ENCODE measurements at regions not wholly inside any gene's neighbourhood (a gene's known extent, or its start where the extent isn't known, plus 50 kb on each side); places are given as distances from the start of the nearest gene placed in this dataset.

DNA sequence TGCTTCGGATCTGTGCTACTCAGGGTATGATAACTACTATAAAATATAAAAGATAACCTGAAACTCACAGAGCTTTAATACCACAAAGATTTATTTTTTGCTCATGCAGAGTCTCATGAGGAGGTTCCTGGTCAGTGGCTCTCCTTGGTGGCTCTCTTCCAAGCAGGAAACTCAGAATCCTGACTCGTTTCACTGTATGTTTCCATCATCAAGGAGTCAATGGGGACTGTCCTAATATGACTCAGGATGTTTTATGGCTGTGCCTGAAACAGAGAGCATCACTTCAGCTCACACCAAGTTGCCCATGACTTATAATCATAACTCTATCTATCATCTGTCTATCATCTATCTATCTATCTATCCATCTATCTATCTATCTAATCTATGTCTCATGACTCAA, 620.8 kb upstream of the NR3C2 start:
- H3K79me2 ChIP-seq (ENCODE audit: control insufficient read depth in 1 of 2, insufficient read depth in 2 of 2, low read length in 2 of 2): no peaks in the 10 kb centered on the region
- no peak overlapping the region for H3K56ac ChIP-seq (replicated peaks; ENCODE audit: insufficient read length, low read depth, low read length)

More for the DNA sequence above, 620.8 kb upstream of the NR3C2 start:
- Histone ChIP-seq H2BK15ac (ENCODE audit: low read length) (no peak overlapping the region), H3K23ac (ENCODE audit: insufficient read length) (no peak overlapping the region), H2BK20ac (ENCODE audit: low read length) (no peak overlapping the region), H3K4me3 (ENCODE audit: extremely low read depth in 1 of 4, insufficient read depth in 2 of 4, low read depth in 3 of 4, low read length in 4 of 4) (no peak overlapping the region), H3K79me1 (ENCODE audit: low read depth, low read length) (no peaks in the 10 kb centered on the region), H4K91ac (replicated peaks; ENCODE audit: insufficient read length, low read length) (no peak overlapping the region), H2BK12ac (ENCODE audit: low read depth, low read length) (no peak overlapping the region), H3K27me3 (replicated peaks in 1 of 4; ENCODE audit: control insufficient read depth in 3 of 4, extremely low read depth in 1 of 4, insufficient read depth in 3 of 4, low read length in 3 of 4) (no peaks in the 10 kb centered on the region), H2AK5ac (ENCODE audit: low read depth, low read length) (no peak overlapping the region), H2BK5ac (ENCODE audit: low read depth, low read length) (no peak overlapping the region), H3K23me2 (ENCODE audit: low read depth, low read length) (no peaks in the 10 kb centered on the region), H3K4ac (replicated peaks; ENCODE audit: insufficient read length, low read depth, low read length) (no peak overlapping the region), H3K18ac (ENCODE audit: extremely low read depth, low read length) (no peak overlapping the region), H3K9me3 (ENCODE audit: insufficient read depth in 2 of 2, low read depth in 1 of 2, low read length in 1 of 2) (no peaks in the 10 kb centered on the region; a peak in 1 of 4 replicates), H3K4me2 (ENCODE audit: insufficient read depth in 1 of 2, low read depth in 2 of 2, low read length in 2 of 2) (no peak overlapping the region), H4K20me1 (replicated peaks in 1 of 2; ENCODE audit: control insufficient read depth in 1 of 2, insufficient read depth in 2 of 2, low read length in 2 of 2) (no peaks in the 10 kb centered on the region), H4K5ac (ENCODE audit: insufficient read length, low read depth, low read length) (no peak overlapping the region), H3K4me1 (replicated peaks in 1 of 4; ENCODE audit: control insufficient read depth in 3 of 4, insufficient read depth in 4 of 4, low read length in 3 of 4) (no peaks in the 10 kb centered on the region), H4K8ac (ENCODE audit: extremely low read depth, insufficient read depth, low read length) (no peak overlapping the region), H2BK120ac (replicated peaks; ENCODE audit: low read depth, low read length) (no peak overlapping the region), H3K36me3 (ENCODE audit: control insufficient read depth in 2 of 4, insufficient read depth in 4 of 4, low read length in 3 of 4) (no peaks in the 10 kb centered on the region), H3K14ac (ENCODE audit: insufficient read length) (no peak overlapping the region), H2AFZ (ENCODE audit: low read length) (no peak overlapping the region), H3K27ac (ENCODE audit: low read depth, low read length) (no peak overlapping the region), H3K9ac (replicated peaks in 1 of 4; ENCODE audit: extremely low read depth in 1 of 4, low read depth in 3 of 4, low read length in 3 of 4) (no peak overlapping the region)
- no peak for DNase-seq (ENCODE audit: low read depth in 1 of 2, low spot score in 2 of 2)
- ChIA-PET POLR2A (ENCODE audit: partially characterized antibody) (no interaction called here), CTCF (ENCODE audit: partially characterized antibody) (no interaction called here)
- FAIRE-seq: no peak
- 98% methylated on average over 2 of the region's 2 CpGs; no CpG with 5 or more reads in 1 of the 2 experiments for WGBS, 2 experiments (ENCODE audit: extremely low coverage in 1 of 2, insufficient coverage in 1 of 2, insufficient read length in 1 of 2, insufficient replicate concordance in 2 of 2, low coverage in 1 of 2, low lambda C conversion rate in 2 of 2, missing lambda C conversion rate in 1 of 2)
- no peak for TF ChIP-seq RNF2 (IDR thresholded peaks at IDR 0.05; ENCODE audit: borderline replicate concordance, low read depth, low read length, missing control alignments, poor library complexity, severe bottlenecking)
- no peak for TF ChIP-seq BCL11A (IDR thresholded peaks at IDR 0.05; ENCODE audit: low read depth in 2 of 2, low read length in 2 of 2)
- TF ChIP-seq, protein P1, sequence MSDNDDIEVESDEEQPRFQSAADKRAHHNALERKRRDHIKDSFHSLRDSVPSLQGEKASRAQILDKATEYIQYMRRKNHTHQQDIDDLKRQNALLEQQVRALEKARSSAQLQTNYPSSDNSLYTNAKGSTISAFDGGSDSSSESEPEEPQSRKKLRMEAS (IDR thresholded peaks at IDR 0.05): no peak
- no peak for TF ChIP-seq CREB1 (IDR thresholded peaks at IDR 0.05)

Measured in H1 (cell line).